HEK293T (cell line): ENCODE measurements at regions not wholly inside any gene's neighbourhood (a gene's known extent, or its start where the extent isn't known, plus 50 kb on each side); places are given as distances from the start of the nearest gene placed in this dataset.

Experiments used
- ARNT ChIP-seq: fragments of 450-650 bp; IDR thresholded peaks from 2 replicates; pipeline ENCODE4 v1.6.1; 2017; ENCODE audit warnings: mild to moderate bottlenecking
- BHLHE40 ChIP-seq: fragments of 450-650 bp; IDR thresholded peaks from 2 replicates; pipeline ENCODE4 v1.6.1; 2016; ENCODE audit warnings: mild to moderate bottlenecking, moderate library complexity, borderline replicate concordance
- ELF4 ChIP-seq: fragments of 450-650 bp; IDR thresholded peaks from 2 replicates; pipeline ENCODE4 v1.6.1; 2017; ENCODE audit warnings: antibody characterized with exemption
- FOXA1 ChIP-seq: fragments of 450-650 bp; IDR thresholded peaks from 2 replicates; pipeline ENCODE4 v1.6.1; 2016; ENCODE audit warnings: mild to moderate bottlenecking
- FOXK2 ChIP-seq: fragments of 450-650 bp; IDR thresholded peaks from 2 replicates; pipeline ENCODE4 v1.6.1; 2016; ENCODE audit warnings: mild to moderate bottlenecking
- FOXM1 ChIP-seq: fragments of 450-650 bp; IDR thresholded peaks from 2 replicates; pipeline ENCODE4 v1.6.1; 2017; ENCODE audit warnings: mild to moderate bottlenecking, borderline replicate concordance
- HDGF ChIP-seq: fragments of 450-650 bp; IDR thresholded peaks from 2 replicates; pipeline ENCODE4 v1.6.1; 2017; ENCODE audit warnings: antibody characterized with exemption, borderline replicate concordance
- L3MBTL2 ChIP-seq: fragments of 450-650 bp; conservative IDR thresholded peaks from 2 replicates; pipeline ENCODE4 v1.6.1; 2016; ENCODE audit warnings: mild to moderate bottlenecking
- NFRKB ChIP-seq: fragments of 450-650 bp; IDR thresholded peaks from 2 replicates; pipeline ENCODE4 v1.6.1; 2016; ENCODE audit warnings: mild to moderate bottlenecking, moderate library complexity
- SP1 ChIP-seq: fragments of 450-650 bp; IDR thresholded peaks from 2 replicates; pipeline ENCODE4 v1.6.1; 2017
- SUZ12 ChIP-seq: fragments of 450-650 bp; IDR thresholded peaks from 2 replicates; pipeline ENCODE4 v1.6.1; 2016; ENCODE audit warnings: mild to moderate bottlenecking
- TARDBP ChIP-seq: fragments of 450-650 bp; IDR thresholded peaks from 2 replicates; pipeline ENCODE4 v1.6.1; 2016
- ZNF384 ChIP-seq: fragments of 450-650 bp; IDR thresholded peaks from 2 replicates; pipeline ENCODE4 v1.6.1; 2016

- no peak for TF ChIP-seq ELF4
- TF ChIP-seq ZNF384: no peak
- no peak for TF ChIP-seq BHLHE40
- TF ChIP-seq L3MBTL2: no peak
- no peak for TF ChIP-seq HDGF
- no peak for TF ChIP-seq FOXA1
- no peak for TF ChIP-seq NFRKB
- no peak for TF ChIP-seq TARDBP
- TF ChIP-seq SUZ12: no peak
- no peak for TF ChIP-seq ARNT
- TF ChIP-seq FOXM1: no peak
- no peak for TF ChIP-seq SP1
- TF ChIP-seq FOXK2: no peak
These were observed 126.5 kb downstream of the CHIC2 start for GRCh38 chr4:53937918-53938317.
